Suprapubic skin (tissue), 3 donors: ENCODE measurements at regions not wholly inside any gene's neighbourhood (a gene's known extent, or its start where the extent isn't known, plus 50 kb on each side); places are given as distances from the start of the nearest gene placed in this dataset.

Source experiments
- CTCF ChIP-seq, 2 donors: fragments of 200-600 bp in 1 of 2; fragments of 450-650 bp in 1 of 2; sonication (generic) in 1 of 2; IDR thresholded peaks; one replicate each; pipeline ENCODE4 v1.5.1; 2016 to 2019; ENCODE audit warnings: antibody characterized with exemption in 2 of 2, mild to moderate bottlenecking in 1 of 2, moderate library complexity in 1 of 2
- POLR2AphosphoS5 ChIP-seq, 3 donors: sonication (generic); formaldehyde crosslinking; IDR thresholded peaks; one replicate each; pipeline ENCODE4 v1.6.1; 2017; ENCODE audit warnings: antibody characterized with exemption in 3 of 3

DNA sequence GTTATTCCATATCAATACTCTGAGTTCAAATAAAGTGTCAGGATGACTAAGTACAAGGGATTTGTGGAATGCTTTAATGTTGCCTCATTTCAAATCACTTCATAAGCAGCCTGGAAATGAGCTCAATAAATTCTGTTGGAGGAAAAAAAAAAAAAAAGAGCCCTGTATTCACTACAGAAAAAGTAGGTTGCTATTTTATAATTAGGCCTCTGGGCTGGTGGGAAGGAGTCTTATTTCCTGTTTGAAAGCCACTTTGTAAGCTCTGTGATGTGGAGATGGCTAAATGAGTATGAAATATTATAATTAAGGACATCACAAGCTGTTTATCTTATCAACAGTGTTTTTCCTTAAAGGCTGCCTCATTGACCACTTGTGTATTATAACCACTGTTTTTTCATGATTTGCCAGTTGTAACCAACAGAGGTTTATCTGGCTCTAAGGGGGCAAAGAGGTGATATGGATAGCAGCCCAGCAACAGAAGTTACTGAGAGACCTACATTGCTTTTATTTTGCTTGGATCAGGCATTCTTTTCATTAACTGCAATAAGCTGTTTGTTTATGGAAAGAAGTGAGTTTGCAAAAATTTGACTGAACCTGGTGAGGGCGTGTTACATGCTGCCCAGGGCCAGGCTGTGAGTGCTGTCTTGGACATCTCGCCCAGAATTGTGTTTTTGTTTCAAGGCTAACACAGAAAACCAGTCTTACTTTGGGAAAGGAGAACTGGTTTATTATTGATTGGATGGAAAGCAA is 563.3 kb upstream of the MAP3K7 start:
- TF ChIP-seq CTCF (IDR thresholded peaks at IDR 0.05) (no peak), POLR2AphosphoS5 (IDR thresholded peaks at IDR 0.05) (no peak)
